ENCODE measurements at regions not wholly inside any gene's neighbourhood (a gene's known extent, or its start where the extent isn't known, plus 50 kb on each side); places are given as distances from the start of the nearest gene placed in this dataset.

DNA sequence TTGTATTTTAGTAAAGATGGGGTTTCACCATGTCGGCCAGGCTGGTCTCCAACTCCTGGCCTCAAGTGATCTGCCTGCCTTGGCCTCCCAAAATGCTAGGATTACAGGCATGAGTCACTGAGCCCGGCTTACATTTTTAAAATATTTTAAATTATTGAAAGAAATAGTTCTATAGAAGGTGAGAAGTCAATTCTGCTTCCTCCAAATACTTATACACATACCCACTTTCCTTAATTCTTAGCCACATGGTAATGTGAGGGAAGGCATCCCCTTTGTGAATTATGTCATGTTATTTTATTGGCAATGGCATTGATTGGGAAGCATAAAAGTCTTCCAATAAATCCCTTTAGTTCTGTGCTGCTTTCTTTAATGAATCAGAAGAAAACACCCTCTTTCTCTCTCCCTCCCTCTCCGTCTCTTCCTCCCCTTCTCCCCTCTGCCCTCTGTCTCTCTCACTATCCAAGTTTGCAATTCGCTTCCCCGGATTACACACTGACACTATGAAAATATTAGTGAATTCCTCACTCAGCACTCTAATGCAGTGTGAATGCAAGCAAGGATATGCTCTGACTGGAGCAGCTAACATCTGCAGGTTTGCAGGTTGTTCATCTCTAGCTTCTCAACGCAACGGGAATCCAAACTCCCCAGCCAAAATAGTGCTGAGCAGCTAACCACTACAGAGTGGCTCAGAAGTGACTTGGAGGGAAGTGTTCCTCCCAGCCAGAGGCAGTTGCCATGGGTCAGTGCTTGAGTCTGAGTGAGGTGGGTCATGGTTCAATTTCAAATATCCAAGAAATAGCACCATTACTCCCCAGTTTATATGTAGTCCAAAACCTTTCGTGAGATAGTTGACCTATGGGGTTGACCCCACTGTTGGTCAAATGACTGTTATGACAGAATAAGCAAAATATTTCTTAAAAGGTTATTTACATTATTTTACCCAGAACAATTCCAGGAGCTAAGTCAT, 77.8 kb upstream of the CD55 start:
- no peaks in the 10 kb centered on the region for H3K9me3 ChIP-seq (ENCODE audit: control insufficient read depth, low read length)
- H3K79me1 ChIP-seq (replicated peaks; ENCODE audit: low read length, poor library complexity, severe bottlenecking): no peaks in the 10 kb centered on the region
- no peak overlapping the region for H3K4ac ChIP-seq (ENCODE audit: low read depth in 1 of 2, low read length in 2 of 2)
- DNase-seq: no peak
- no peak overlapping the region for H3K4me2 ChIP-seq (ENCODE audit: low read length, poor library complexity, severe bottlenecking)
- no peak overlapping the region for H3K4me3 ChIP-seq (ENCODE audit: insufficient read depth in 1 of 2, low read depth in 1 of 2, low read length in 2 of 2)
- 84% methylated on average over 6 of the region's 8 CpGs for WGBS
- H3K18ac ChIP-seq (ENCODE audit: low read depth in 1 of 2, low read length in 2 of 2): no peak overlapping the region
- H2BK15ac ChIP-seq (ENCODE audit: low read depth, poor library complexity, severe bottlenecking): no peak overlapping the region
- H2AK5ac ChIP-seq (ENCODE audit: low read length, severe bottlenecking): no peak overlapping the region
- no peaks in the 10 kb centered on the region for H3K27me3 ChIP-seq (ENCODE audit: control insufficient read depth in 1 of 2, insufficient read depth in 1 of 2, low read length in 2 of 2)
- H3K4me1 ChIP-seq (ENCODE audit: control insufficient read depth, insufficient read depth, low read depth, low read length): peaks cover 3% of the 10 kb centered on the region
- H2AFZ ChIP-seq (ENCODE audit: low read depth, low read length): no peak overlapping the region
- peak overlapping the region; percentile 39 for H3K27ac ChIP-seq (ENCODE audit: low read length, poor library complexity, severe bottlenecking)
- H2BK12ac ChIP-seq (ENCODE audit: low read length in 2 of 2): no peak overlapping the region
- H2BK5ac ChIP-seq (ENCODE audit: low read depth, low read length, poor library complexity, severe bottlenecking): no peak overlapping the region
- no peak overlapping the region for H3K23ac ChIP-seq (ENCODE audit: low read length in 2 of 2)
- H4K91ac ChIP-seq (ENCODE audit: low read length): no peak overlapping the region
- no peaks in the 10 kb centered on the region for H3K36me3 ChIP-seq (ENCODE audit: control insufficient read depth in 1 of 2, insufficient read depth in 2 of 2, low read depth in 1 of 2, low read length in 2 of 2)
- H3K9ac ChIP-seq (ENCODE audit: low read length): peak overlapping the region; percentile 20
- H2BK120ac ChIP-seq (ENCODE audit: low read depth, low read length): no peak overlapping the region
- H4K8ac ChIP-seq (ENCODE audit: low read length): no peak overlapping the region
- no peak overlapping the region for H3K14ac ChIP-seq (ENCODE audit: low read length in 2 of 2)

DNA sequence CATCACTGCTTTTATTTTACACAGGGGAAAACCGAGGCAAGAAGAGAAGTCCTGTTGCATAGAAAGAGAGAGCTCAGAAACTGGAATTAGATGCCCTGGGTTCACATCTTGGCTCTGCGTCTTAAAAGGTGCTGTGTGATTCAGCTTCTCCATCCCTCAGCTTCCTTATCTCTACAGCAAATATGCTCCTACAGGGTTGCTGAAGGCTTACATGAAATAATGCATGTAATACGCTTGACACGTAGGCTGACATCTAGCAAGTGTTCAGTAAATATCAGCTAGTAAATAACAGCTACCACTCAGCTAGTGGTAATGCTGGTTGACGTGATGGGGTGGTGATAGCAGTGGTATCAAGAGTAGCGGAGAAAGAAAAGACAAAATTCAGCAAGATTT, 77.1 kb upstream of the CD55 start:
- Histone ChIP-seq H2BK120ac (ENCODE audit: low read depth, low read length) (no peak overlapping the region), H3K36me3 (ENCODE audit: control insufficient read depth in 1 of 2, insufficient read depth in 2 of 2, low read depth in 1 of 2, low read length in 2 of 2) (no peaks in the 10 kb centered on the region), H4K91ac (ENCODE audit: low read length) (no peak overlapping the region), H2AFZ (ENCODE audit: low read depth, low read length) (no peak overlapping the region), H3K18ac (ENCODE audit: low read depth in 1 of 2, low read length in 2 of 2) (no peak overlapping the region), H2BK12ac (ENCODE audit: low read length in 2 of 2) (no peak overlapping the region), H4K8ac (ENCODE audit: low read length) (no peak overlapping the region), H2BK5ac (ENCODE audit: low read depth, low read length, poor library complexity, severe bottlenecking) (no peak overlapping the region), H3K4ac (ENCODE audit: low read depth in 1 of 2, low read length in 2 of 2) (no peak overlapping the region), H3K79me1 (replicated peaks; ENCODE audit: low read length, poor library complexity, severe bottlenecking) (no peaks in the 10 kb centered on the region), H3K23ac (ENCODE audit: low read length in 2 of 2) (no peak overlapping the region), H2AK5ac (ENCODE audit: low read length, severe bottlenecking) (no peak overlapping the region), H2BK15ac (ENCODE audit: low read depth, poor library complexity, severe bottlenecking) (no peak overlapping the region), H3K14ac (ENCODE audit: low read length in 2 of 2) (no peak overlapping the region), H3K4me3 (ENCODE audit: insufficient read depth in 1 of 2, low read depth in 1 of 2, low read length in 2 of 2) (no peak overlapping the region), H3K4me1 (ENCODE audit: control insufficient read depth, insufficient read depth, low read depth, low read length) (peaks cover 3% of the 10 kb centered on the region), H3K4me2 (ENCODE audit: low read length, poor library complexity, severe bottlenecking) (no peak overlapping the region), H3K27ac (ENCODE audit: low read length, poor library complexity, severe bottlenecking) (no peak overlapping the region), H3K9me3 (ENCODE audit: control insufficient read depth, low read length) (no peaks in the 10 kb centered on the region), H3K9ac (ENCODE audit: low read length) (no peak overlapping the region), H3K27me3 (ENCODE audit: control insufficient read depth in 1 of 2, insufficient read depth in 1 of 2, low read length in 2 of 2) (no peaks in the 10 kb centered on the region)
- WGBS: 75% methylated on average over 4 of the region's 6 CpGs
- no peak for DNase-seq

DNA sequence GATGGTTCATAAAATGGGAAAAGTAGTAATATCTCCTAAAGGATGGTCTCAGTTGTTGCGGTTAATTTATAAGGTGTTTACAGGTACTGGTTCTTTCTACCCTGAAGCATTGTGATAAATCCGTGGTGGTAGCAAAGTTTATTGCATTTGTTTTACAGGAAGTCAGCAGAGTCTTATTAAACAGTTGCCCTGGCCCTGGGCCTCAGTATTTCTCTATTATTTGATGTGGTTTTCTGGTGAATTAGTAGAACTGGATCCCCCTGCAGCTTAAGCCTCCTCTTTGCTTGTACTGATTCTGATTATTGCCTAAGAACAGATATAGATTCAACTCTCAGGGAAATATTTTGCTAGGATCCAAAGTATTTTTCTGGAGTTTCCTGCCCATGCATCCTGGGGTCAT, 76.4 kb upstream of the CD55 start:
- Histone ChIP-seq H3K27ac (ENCODE audit: low read length, poor library complexity, severe bottlenecking) (no peak overlapping the region), H2AFZ (ENCODE audit: low read depth, low read length) (no peak overlapping the region), H2BK120ac (ENCODE audit: low read depth, low read length) (no peak overlapping the region), H3K9ac (ENCODE audit: low read length) (no peak overlapping the region), H2BK12ac (ENCODE audit: low read length in 2 of 2) (no peak overlapping the region), H3K14ac (ENCODE audit: low read length in 2 of 2) (no peak overlapping the region), H4K8ac (ENCODE audit: low read length) (no peak overlapping the region), H2BK15ac (ENCODE audit: low read depth, poor library complexity, severe bottlenecking) (no peak overlapping the region), H4K91ac (ENCODE audit: low read length) (no peak overlapping the region), H3K36me3 (ENCODE audit: control insufficient read depth in 1 of 2, insufficient read depth in 2 of 2, low read depth in 1 of 2, low read length in 2 of 2) (no peaks in the 10 kb centered on the region), H3K9me3 (ENCODE audit: control insufficient read depth, low read length) (no peaks in the 10 kb centered on the region), H2AK5ac (ENCODE audit: low read length, severe bottlenecking) (no peak overlapping the region), H3K4me2 (ENCODE audit: low read length, poor library complexity, severe bottlenecking) (no peak overlapping the region), H3K27me3 (ENCODE audit: control insufficient read depth in 1 of 2, insufficient read depth in 1 of 2, low read length in 2 of 2) (no peaks in the 10 kb centered on the region), H2BK5ac (ENCODE audit: low read depth, low read length, poor library complexity, severe bottlenecking) (no peak overlapping the region), H3K18ac (ENCODE audit: low read depth in 1 of 2, low read length in 2 of 2) (no peak overlapping the region), H3K4me3 (ENCODE audit: insufficient read depth in 1 of 2, low read depth in 1 of 2, low read length in 2 of 2) (no peak overlapping the region), H3K23ac (ENCODE audit: low read length in 2 of 2) (no peak overlapping the region), H3K79me1 (replicated peaks; ENCODE audit: low read length, poor library complexity, severe bottlenecking) (no peaks in the 10 kb centered on the region), H3K4ac (ENCODE audit: low read depth in 1 of 2, low read length in 2 of 2) (no peak overlapping the region), H3K4me1 (ENCODE audit: control insufficient read depth, insufficient read depth, low read depth, low read length) (peaks cover 3% of the 10 kb centered on the region)
- WGBS: 52% methylated on average over 2 of the region's 2 CpGs
- DNase-seq: no peak

DNA sequence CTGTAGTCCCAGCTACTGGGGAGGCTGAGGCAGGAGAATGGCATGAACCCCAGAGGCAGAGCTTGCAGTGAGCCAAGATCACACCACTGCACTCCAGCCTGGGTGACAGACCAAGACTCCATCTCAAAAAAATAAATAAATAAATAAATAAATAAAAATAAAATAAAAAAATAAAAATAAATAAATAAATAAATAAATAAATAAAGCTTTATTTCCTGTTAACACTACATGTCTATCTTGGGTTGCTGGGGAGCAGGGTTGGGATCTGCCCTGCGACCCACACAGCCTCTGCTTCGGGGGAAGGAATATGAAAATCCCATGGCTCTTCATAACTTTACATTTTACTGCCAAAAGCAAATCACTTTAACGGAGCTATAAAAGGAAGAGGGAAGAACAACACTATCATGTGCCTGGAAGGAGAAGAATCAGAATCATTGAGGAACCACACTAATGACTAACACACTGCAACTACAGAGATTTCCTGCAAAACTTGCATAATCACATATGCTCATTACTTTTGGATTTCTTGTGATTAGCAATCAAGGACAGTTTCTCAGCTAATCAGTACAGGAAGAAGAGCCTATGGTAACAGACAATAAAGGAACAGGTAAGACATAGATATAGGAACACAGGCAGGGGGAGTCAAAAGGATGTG, 72.8 kb upstream of the CD55 start:
- WGBS: 89% methylated on average over 2 of the region's 3 CpGs
- H2BK12ac ChIP-seq (ENCODE audit: low read length in 2 of 2): no peak overlapping the region

More for the DNA sequence above, 72.8 kb upstream of the CD55 start:
- H2AK5ac ChIP-seq (ENCODE audit: low read length, severe bottlenecking): no peak overlapping the region
- no peak overlapping the region for H2BK5ac ChIP-seq (ENCODE audit: low read depth, low read length, poor library complexity, severe bottlenecking)
- H4K91ac ChIP-seq (ENCODE audit: low read length): no peak overlapping the region
- no peak overlapping the region for H3K4me3 ChIP-seq (ENCODE audit: insufficient read depth in 1 of 2, low read depth in 1 of 2, low read length in 2 of 2)
- no peak overlapping the region for H4K8ac ChIP-seq (ENCODE audit: low read length)
- H3K14ac ChIP-seq (ENCODE audit: low read length in 2 of 2): no peak overlapping the region
- no peak overlapping the region for H2BK15ac ChIP-seq (ENCODE audit: low read depth, poor library complexity, severe bottlenecking)
- H2BK120ac ChIP-seq (ENCODE audit: low read depth, low read length): no peak overlapping the region
- no peak overlapping the region for H3K9ac ChIP-seq (ENCODE audit: low read length)
- no peak overlapping the region for H2AFZ ChIP-seq (ENCODE audit: low read depth, low read length)
- no peaks in the 10 kb centered on the region for H3K4me1 ChIP-seq (ENCODE audit: control insufficient read depth, insufficient read depth, low read depth, low read length)
- H3K27me3 ChIP-seq (ENCODE audit: control insufficient read depth in 1 of 2, insufficient read depth in 1 of 2, low read length in 2 of 2): no peaks in the 10 kb centered on the region
- no peaks in the 10 kb centered on the region for H3K36me3 ChIP-seq (ENCODE audit: control insufficient read depth in 1 of 2, insufficient read depth in 2 of 2, low read depth in 1 of 2, low read length in 2 of 2)
- H3K18ac ChIP-seq (ENCODE audit: low read depth in 1 of 2, low read length in 2 of 2): no peak overlapping the region
- H3K9me3 ChIP-seq (ENCODE audit: control insufficient read depth, low read length): no peaks in the 10 kb centered on the region
- no peaks in the 10 kb centered on the region for H3K79me1 ChIP-seq (replicated peaks; ENCODE audit: low read length, poor library complexity, severe bottlenecking)
- no peak overlapping the region for H3K23ac ChIP-seq (ENCODE audit: low read length in 2 of 2)
- DNase-seq: no peak
- H3K4ac ChIP-seq (ENCODE audit: low read depth in 1 of 2, low read length in 2 of 2): no peak overlapping the region
- H3K27ac ChIP-seq (ENCODE audit: low read length, poor library complexity, severe bottlenecking): no peak overlapping the region
- H3K4me2 ChIP-seq (ENCODE audit: low read length, poor library complexity, severe bottlenecking): no peak overlapping the region

All from mesenchymal stem cell (in vitro differentiated cells and primary cell).